RWPE2 (cell line): ENCODE measurements at regions not wholly inside any gene's neighbourhood (a gene's known extent, or its start where the extent isn't known, plus 50 kb on each side); places are given as distances from the start of the nearest gene placed in this dataset.

Experiments
- ATAC-seq: fragments of 200-7000 bp; cut with Tn5 transposase; 3 replicates; pipeline ENCODE4 v1.9.1; 2021; ENCODE audit warnings: low read depth
- DNase-seq: peaks from one replicate; pipeline ENCODE4 v3.0.0-alpha.2; 2020; ENCODE audit warnings: low spot score
- H3K27ac ChIP-seq: fragments of 450-650 bp; 2 replicates; pipeline ENCODE4 v1.5.1; 2017; ENCODE audit warnings: mild to moderate bottlenecking; ENCODE audit not compliant: poor library complexity, severe bottlenecking
- H3K27me3 ChIP-seq: fragments of 250-450 bp; sonication (Bioruptor Pico); 2 replicates; pipeline ENCODE4 v1.5.1; 2021; ENCODE audit warnings: mild to moderate bottlenecking, moderate library complexity; ENCODE audit not compliant: insufficient read depth, poor library complexity, severe bottlenecking
- H3K36me3 ChIP-seq: fragments of 250-450 bp; sonication (Bioruptor Pico); 2 replicates; pipeline ENCODE4 v1.5.1; 2020; ENCODE audit warnings: low read depth, mild to moderate bottlenecking, moderate library complexity
- H3K4me1 ChIP-seq: fragments of 250-450 bp; sonication (Bioruptor Pico); 2 replicates; pipeline ENCODE4 v1.5.1; 2021; ENCODE audit warnings: mild to moderate bottlenecking, moderate library complexity; ENCODE audit not compliant: insufficient read depth, poor library complexity, severe bottlenecking
- H3K4me3 ChIP-seq: fragments of 250-450 bp; sonication (Bioruptor Pico); 2 replicates; pipeline ENCODE4 v1.5.1; 2021; ENCODE audit warnings: mild to moderate bottlenecking, moderate library complexity; ENCODE audit not compliant: severe bottlenecking
- H3K9me3 ChIP-seq: fragments of 250-450 bp; sonication (Bioruptor Pico); 2 replicates; pipeline ENCODE4 v1.5.1; 2021; ENCODE audit warnings: mild to moderate bottlenecking, moderate library complexity; ENCODE audit not compliant: severe bottlenecking
- TF ChIP-seq, protein P1 (sequence below): fragments of 450-650 bp; IDR thresholded peaks from one replicate; pipeline ENCODE4 v1.5.1; 2017; ENCODE audit warnings: mild to moderate bottlenecking, moderate library complexity; ENCODE audit not compliant: poor library complexity, severe bottlenecking

DNA sequence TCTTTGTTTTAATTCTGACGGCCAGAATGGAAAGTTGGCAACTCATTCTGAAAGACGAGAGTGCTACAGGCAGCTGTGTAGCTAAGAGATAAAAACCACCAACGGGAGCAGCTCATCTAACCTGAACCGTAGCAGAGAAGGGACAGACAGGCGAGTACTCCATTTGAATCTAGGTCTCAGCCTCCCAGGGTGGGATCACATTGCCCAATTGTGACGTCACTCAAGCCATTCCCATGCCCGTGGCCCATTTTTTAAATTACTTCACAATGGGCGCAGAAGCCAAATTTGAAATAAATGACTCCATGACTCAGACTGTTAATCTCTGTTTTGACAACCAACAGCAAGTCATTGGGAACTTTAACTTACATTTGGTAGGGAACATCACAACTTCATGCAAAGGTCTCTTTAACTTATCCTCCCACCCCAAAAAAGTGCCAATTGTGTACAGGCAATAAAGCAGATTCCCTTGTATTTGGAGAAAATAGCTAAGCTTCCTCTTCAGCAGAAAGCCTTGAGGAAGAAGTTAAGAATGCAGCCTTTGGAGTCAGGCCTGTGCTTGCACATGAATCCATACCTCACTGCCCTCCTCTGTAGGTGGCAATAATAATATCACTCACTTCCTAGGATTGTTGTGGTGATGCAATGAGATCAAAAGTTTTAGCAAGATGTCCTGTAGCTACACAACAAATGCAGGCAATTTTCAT is 93.2 kb upstream of the KIF5B start:
- Histone ChIP-seq H3K27ac (peak overlapping the region; percentile 69), H3K36me3 (no peaks in the 10 kb centered on the region), H3K4me1 (peaks cover 14% of the 10 kb centered on the region), H3K4me3 (no peak overlapping the region), H3K9me3 (peaks cover 2% of the 10 kb centered on the region), H3K27me3 (no peaks in the 10 kb centered on the region)
- TF ChIP-seq, protein P1, sequence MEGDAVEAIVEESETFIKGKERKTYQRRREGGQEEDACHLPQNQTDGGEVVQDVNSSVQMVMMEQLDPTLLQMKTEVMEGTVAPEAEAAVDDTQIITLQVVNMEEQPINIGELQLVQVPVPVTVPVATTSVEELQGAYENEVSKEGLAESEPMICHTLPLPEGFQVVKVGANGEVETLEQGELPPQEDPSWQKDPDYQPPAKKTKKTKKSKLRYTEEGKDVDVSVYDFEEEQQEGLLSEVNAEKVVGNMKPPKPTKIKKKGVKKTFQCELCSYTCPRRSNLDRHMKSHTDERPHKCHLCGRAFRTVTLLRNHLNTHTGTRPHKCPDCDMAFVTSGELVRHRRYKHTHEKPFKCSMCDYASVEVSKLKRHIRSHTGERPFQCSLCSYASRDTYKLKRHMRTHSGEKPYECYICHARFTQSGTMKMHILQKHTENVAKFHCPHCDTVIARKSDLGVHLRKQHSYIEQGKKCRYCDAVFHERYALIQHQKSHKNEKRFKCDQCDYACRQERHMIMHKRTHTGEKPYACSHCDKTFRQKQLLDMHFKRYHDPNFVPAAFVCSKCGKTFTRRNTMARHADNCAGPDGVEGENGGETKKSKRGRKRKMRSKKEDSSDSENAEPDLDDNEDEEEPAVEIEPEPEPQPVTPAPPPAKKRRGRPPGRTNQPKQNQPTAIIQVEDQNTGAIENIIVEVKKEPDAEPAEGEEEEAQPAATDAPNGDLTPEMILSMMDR = no peak
- DNase-seq = no peak
- peak; percentile 90 for ATAC-seq

DNA sequence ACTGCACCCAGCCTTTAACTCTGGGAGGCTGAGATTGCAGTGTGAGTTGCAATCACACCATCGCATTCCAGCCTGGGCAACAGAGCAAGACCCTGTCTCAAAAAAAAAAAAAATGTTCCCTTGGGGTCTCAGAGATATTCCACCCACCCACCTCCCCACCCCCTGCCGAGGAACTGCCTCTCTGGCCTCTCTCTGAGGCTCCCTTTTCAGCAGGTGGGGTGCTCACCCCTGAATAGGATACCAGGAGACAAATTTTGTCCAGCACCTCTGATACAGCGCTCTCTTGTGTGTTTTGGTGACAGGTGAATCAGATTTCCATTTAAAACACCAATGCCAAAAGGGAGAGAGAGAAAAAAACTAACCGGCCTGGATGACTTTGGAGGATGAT is 92.6 kb upstream of the KIF5B start:
- no peak for ATAC-seq
- Histone ChIP-seq H3K27ac (peak overlapping the region; percentile 69), H3K9me3 (peaks cover 2% of the 10 kb centered on the region), H3K36me3 (no peaks in the 10 kb centered on the region), H3K4me1 (peaks cover 14% of the 10 kb centered on the region), H3K4me3 (no peak overlapping the region), H3K27me3 (no peaks in the 10 kb centered on the region)
- TF ChIP-seq, protein P1 = no peak
- DNase-seq = no peak

DNA sequence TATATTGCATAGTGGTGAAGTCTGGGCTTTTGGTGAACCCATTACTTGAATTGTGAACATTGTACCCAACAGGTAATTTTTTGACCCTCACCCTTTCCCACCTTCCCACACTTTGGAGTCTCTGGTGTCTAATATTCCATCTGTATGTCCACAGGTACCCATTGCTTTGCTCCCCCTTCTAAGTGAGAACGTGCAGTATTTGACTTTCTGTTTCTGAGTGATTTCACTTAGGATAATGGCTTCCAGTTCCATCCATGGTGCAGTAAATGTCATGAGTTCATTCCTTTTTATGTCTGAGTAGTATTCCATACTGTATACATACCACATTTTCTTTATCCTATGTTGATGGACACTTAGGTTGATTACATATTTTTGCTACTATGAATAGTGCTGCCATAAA is 91.5 kb upstream of the KIF5B start:
- Histone ChIP-seq H3K4me1 (peaks cover 21% of the 10 kb centered on the region), H3K36me3 (no peaks in the 10 kb centered on the region), H3K27ac (no peak overlapping the region), H3K4me3 (no peak overlapping the region), H3K27me3 (no peaks in the 10 kb centered on the region), H3K9me3 (peaks cover under 1% of the 10 kb centered on the region)
- TF ChIP-seq, protein P1 = no peak
- no peak for ATAC-seq
- DNase-seq = no peak

DNA sequence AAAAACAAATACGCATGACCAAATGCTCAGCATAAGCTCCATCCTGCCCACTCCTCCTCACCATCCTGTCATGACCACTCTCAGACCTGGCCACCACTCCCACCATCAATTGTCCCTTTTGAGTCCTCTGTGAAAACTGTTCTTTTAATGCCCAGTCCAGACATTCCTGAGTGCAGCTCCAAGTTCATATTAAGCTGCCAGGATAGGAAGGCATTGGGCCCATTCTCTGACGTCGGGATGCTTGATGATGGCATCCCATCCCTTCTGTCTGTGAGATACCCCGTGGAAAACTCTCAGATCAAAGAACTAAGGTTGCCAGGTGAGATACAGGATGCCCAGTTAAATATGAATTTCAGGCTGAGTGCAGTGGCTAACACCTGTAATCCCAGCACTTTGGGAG is 89.9 kb upstream of the KIF5B start:
- ATAC-seq (no peak), DNase-seq (no peak)
- no peaks in the 10 kb centered on the region for H3K27me3 ChIP-seq
- TF ChIP-seq, protein P1 = no peak
- no peak overlapping the region for H3K4me3 ChIP-seq
- H3K4me1 ChIP-seq = peaks cover 25% of the 10 kb centered on the region
- H3K36me3 ChIP-seq = no peaks in the 10 kb centered on the region
- H3K27ac ChIP-seq = no peak overlapping the region
- H3K9me3 ChIP-seq = no peaks in the 10 kb centered on the region
